Activated T-cell treated with anti-CD3 and anti-CD28 coated beads, Interleukin-2, amount 50 U/mL, for 4 hours (primary cell): ENCODE measurements at regions not wholly inside any gene's neighbourhood (a gene's known extent, or its start where the extent isn't known, plus 50 kb on each side); places are given as distances from the start of the nearest gene placed in this dataset.

Source experiments
- ATAC-seq, 2 donors: fragments of 200-7000 bp; cut with Tn5 transposase; one replicate each; pipeline ENCODE4 v1.10.0; 2021
- DNase-seq: peaks from one replicate; pipeline ENCODE4 v3.0.0-alpha.2; 2020
- H3K27me3 Mint-ChIP-seq: one replicate; pipeline ENCODE4 v1.8.0; 2021; ENCODE audit warnings: low read depth, mixed read lengths
- H3K36me3 Mint-ChIP-seq: one replicate; pipeline ENCODE4 v1.8.0; 2022; ENCODE audit warnings: mixed read lengths; ENCODE audit not compliant: insufficient read depth
- H3K4me1 Mint-ChIP-seq: one replicate; pipeline ENCODE4 v1.8.0; 2021; ENCODE audit warnings: low read depth, mixed read lengths
- H3K4me3 Mint-ChIP-seq: one replicate; pipeline ENCODE4 v1.8.0; 2021; ENCODE audit warnings: mild to moderate bottlenecking, moderate library complexity, mixed read lengths
- H3K9me3 Mint-ChIP-seq: one replicate; pipeline ENCODE4 v1.8.0; 2021; ENCODE audit warnings: mixed read lengths

DNA sequence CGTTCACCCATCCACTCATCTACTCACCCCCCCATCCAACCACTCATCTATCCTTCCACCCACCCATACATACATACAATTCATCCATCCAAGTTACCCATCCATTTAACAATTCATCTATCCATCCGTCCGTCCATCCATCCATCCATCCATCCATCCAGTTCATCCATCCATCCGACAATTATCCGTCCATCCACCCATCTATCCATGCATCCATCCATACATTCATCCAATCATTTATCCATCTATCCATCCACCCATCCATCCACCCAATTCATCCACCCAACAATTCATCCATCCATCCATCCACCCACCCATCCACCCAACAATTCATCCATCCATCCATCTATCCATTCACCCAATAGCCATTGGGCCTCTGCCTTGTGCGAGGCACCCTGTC is 173.2 kb upstream of the MVB12B start:
- Mint-ChIP-seq H3K4me1 (no peaks in the 10 kb centered on the region), H3K27me3 (peaks cover 18% of the 10 kb centered on the region), H3K9me3 (no peaks in the 10 kb centered on the region), H3K36me3 (no peaks in the 10 kb centered on the region), H3K4me3 (no peak overlapping the region)
- ATAC-seq (no peak), DNase-seq (no peak)

DNA sequence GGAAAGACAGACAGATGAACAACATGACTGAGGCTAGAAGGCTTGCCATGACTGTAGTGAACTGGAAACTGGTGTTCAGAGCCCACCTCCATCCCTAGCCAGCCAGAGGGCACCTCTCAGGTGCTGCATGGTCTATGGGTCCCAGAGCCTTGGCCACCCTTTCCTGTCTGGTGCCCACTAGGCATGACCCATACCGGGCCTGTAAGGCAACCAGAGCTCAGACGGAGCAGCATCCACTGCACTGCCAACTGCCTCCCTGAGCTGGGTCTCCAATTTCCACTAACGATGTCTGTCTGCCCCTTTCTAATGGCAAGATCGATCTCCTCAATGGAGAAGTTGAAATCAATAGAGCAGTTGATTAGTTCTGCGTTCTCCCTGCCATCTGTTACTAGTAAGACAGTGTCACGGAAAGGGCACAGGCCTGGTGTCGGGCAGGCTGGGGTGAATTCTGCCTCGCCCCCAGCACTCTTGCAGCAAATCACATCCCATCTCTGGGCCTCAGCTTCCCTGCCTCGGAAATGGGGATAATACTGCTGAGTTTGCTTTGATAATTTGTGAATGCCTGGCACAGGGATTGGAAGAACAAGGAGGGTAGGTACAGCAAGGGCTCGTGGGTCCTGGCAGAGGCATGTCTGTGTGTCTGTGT is 172.3 kb upstream of the MVB12B start:
- ATAC-seq (no peak), DNase-seq (no peak)
- H3K4me1 Mint-ChIP-seq: no peaks in the 10 kb centered on the region
- H3K27me3 Mint-ChIP-seq: peaks cover 14% of the 10 kb centered on the region
- H3K4me3 Mint-ChIP-seq: no peak overlapping the region
- no peaks in the 10 kb centered on the region for H3K36me3 Mint-ChIP-seq
- no peaks in the 10 kb centered on the region for H3K9me3 Mint-ChIP-seq

DNA sequence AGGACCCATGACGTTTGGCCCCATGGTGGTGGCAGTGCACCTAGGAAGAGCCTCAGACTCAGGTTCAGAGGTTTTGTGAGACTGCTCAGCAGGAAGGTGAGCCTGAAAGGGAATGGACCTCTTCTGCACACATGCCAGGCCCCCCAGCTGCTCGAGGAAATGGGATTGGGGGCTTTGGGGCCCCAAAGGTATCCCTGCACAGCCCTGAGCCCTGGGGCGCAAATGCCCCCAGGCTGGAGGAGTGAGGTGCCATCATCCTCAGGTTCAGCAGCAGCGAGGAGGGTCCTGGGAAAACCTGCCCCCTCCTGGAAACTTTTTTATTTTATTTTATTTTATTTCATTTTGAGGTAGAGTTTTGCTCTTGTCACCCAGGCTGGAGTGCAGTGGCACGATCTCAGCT is 171.8 kb upstream of the MVB12B start:
- DNase-seq (no peak), ATAC-seq (no peak)
- Mint-ChIP-seq H3K4me3 (no peak overlapping the region), H3K36me3 (no peaks in the 10 kb centered on the region), H3K4me1 (no peaks in the 10 kb centered on the region), H3K27me3 (peaks cover 14% of the 10 kb centered on the region), H3K9me3 (no peaks in the 10 kb centered on the region)

DNA sequence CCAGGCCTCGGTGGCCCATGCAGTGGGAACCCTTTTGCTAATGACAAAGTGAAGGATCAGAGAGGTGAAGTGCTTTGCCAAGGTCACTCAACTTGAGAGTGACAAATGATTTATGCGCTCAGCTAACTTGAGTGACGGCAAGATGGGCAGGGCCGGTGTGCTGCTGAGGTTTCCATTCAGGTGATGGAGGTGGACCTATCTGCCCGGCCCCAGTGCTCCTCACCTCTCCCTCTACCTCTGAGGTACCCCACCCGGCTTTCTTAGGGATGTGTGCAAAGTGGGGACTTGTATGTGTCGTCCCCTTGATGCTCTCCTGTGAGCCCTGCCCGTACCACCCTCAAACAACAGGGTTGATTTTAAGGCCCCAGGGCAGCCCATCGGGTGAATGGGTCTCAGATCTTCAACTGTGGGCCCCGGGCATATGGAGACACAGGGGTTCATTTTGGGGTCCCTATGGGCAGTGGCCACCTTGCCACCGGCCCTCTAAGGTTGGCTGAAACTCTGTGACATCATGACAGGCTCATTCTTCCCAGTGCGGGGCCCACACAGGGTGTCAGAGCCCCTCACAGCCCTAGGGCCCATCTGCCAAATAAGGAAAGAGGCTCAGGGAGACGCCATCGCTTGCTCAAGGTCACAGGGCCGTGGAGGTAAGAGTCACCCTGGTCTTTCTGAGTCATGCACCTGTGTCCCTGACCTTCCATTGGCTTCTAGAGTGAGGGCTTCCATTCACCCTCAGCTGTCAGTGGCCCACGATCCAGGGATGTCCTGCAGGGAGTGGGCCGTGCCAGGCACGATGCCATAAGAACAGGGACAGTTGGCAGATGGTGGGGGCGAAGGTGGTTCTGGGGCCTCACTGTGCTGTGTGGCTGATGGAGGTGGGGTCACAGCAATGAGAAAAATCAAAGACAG is 170.6 kb upstream of the MVB12B start:
- H3K27me3 Mint-ChIP-seq: peaks cover 14% of the 10 kb centered on the region
- ATAC-seq: no peak
- no peaks in the 10 kb centered on the region for H3K36me3 Mint-ChIP-seq
- no peaks in the 10 kb centered on the region for H3K4me1 Mint-ChIP-seq
- no peak for DNase-seq
- H3K9me3 Mint-ChIP-seq: no peaks in the 10 kb centered on the region
- no peak overlapping the region for H3K4me3 Mint-ChIP-seq

DNA sequence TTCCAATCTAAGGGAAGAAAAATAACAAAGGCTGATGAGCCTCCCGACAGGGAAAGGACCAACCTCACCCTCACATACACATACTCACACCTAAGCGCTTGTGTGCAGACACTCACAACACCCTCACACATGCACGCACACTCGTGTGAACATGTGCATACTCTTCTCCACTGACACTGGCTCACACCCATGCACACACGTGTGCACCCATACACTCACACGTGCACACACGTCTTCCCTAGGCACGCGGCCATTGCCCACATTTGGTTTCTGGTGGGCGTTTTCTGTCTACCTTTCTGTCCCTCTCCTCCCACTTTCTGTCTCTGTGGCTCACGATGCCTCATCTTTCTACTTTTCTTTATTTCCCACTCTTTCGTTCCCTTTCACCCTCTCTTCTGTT is 169.7 kb upstream of the MVB12B start:
- ATAC-seq (no peak), DNase-seq (no peak)
- Mint-ChIP-seq H3K9me3 (no peaks in the 10 kb centered on the region), H3K36me3 (no peaks in the 10 kb centered on the region), H3K27me3 (peaks cover 14% of the 10 kb centered on the region), H3K4me3 (no peak overlapping the region), H3K4me1 (no peaks in the 10 kb centered on the region)

DNA sequence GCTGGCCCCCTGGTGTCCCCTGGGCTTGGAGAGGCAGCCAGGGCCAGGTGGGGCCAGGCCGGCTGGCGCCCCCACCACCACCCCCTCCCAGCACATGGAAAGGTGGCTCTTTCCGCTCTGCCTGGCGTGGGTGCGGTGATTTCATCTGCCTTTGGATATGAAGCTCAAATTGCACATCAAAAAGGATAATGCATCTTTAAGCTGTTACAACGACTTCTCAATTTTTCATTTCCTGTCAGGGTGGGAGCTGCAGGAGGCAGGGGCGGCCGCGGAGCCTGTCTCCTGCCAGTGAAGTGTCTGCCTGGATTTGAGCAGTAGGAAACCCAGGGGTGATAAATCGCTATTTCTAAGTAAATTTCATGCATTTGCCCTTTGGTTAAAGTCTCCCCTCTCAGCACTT is 169.2 kb upstream of the MVB12B start:
- ATAC-seq (no peak), DNase-seq (no peak)
- Mint-ChIP-seq H3K27me3 (peaks cover 14% of the 10 kb centered on the region), H3K9me3 (no peaks in the 10 kb centered on the region), H3K4me1 (no peaks in the 10 kb centered on the region), H3K36me3 (no peaks in the 10 kb centered on the region), H3K4me3 (no peak overlapping the region)

DNA sequence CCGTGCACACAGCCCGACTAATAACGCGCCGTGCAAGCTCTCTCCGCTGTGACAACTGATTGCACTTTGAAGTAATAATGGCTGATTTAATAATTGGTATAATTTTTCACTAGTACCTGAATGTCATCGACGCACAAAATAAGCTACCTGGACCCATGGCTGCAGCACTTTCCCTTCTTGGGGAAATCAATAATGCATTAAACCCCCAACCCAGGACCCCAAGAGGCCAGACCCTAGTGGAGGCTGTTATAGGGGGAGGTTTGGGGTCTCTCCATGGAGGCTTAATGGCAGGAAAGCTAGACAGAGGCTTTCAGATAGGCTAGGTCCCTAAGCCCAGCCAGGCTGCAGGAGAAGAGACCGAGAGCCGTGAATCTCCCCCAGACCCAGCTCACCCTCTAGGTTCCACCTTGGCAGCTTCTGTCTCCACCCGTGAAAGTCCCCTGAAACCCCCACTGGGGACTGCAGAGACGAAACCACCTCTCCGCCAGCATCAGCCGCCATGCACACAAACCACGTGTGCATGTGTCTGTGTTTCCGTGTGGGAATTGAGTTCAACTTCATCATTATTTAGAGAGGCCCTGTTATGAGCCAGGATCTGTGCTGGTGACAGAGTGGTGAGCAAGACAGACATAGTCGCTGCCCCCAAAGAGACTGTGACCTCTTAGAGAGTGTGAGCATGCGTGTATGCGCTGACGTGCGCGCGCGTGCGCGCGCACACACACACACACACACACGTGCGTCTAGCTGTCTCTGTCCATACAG is 168.6 kb upstream of the MVB12B start:
- no peaks in the 10 kb centered on the region for H3K9me3 Mint-ChIP-seq
- peaks cover 14% of the 10 kb centered on the region for H3K27me3 Mint-ChIP-seq
- no peaks in the 10 kb centered on the region for H3K36me3 Mint-ChIP-seq
- no peak overlapping the region for H3K4me3 Mint-ChIP-seq
- H3K4me1 Mint-ChIP-seq: no peaks in the 10 kb centered on the region
- ATAC-seq (no peak), DNase-seq (no peak)

DNA sequence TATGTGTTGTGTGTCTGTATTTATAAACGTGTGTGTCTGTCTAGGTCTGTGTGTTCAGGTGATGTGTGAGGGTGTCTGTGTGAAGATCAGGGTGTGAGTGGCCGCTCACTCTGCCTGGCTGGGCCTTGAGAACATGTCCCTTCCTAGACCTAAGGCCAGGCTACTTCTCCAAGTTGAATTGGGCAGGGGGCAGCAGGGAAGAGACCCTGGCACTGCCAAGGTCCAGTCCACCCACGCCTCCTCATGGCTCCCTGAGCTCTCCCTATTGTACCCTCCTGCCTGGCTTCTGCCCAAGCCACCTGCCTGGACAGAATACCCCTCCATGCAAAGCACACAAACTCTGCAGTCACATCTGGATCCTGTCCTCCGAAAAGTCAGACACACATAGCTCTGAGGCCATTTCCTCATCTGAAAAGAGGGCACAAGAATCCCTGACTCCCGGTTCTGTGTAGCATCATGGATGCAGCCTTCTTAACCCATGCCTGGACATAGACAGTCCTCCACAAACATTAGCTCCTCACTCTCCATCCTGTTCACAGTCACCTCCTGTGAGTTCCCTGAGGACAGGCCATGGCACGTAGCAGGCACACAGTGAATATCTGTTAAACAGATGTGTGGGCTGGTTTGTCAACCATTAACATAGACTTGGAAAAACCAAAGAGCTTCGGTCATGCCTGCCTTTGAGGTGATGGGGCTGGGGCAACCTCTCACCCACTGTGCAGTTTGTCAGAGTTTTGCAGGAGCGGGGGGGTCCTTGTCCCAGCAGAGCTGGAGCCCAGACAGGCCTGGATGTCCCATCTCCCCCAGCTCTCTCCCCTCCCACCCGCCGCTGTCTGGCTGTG is 167.8 kb upstream of the MVB12B start:
- no peaks in the 10 kb centered on the region for H3K9me3 Mint-ChIP-seq
- no peak overlapping the region for H3K4me3 Mint-ChIP-seq
- no peaks in the 10 kb centered on the region for H3K36me3 Mint-ChIP-seq
- DNase-seq (no peak), ATAC-seq (no peak)
- H3K27me3 Mint-ChIP-seq: peaks cover 16% of the 10 kb centered on the region
- H3K4me1 Mint-ChIP-seq: no peaks in the 10 kb centered on the region

DNA sequence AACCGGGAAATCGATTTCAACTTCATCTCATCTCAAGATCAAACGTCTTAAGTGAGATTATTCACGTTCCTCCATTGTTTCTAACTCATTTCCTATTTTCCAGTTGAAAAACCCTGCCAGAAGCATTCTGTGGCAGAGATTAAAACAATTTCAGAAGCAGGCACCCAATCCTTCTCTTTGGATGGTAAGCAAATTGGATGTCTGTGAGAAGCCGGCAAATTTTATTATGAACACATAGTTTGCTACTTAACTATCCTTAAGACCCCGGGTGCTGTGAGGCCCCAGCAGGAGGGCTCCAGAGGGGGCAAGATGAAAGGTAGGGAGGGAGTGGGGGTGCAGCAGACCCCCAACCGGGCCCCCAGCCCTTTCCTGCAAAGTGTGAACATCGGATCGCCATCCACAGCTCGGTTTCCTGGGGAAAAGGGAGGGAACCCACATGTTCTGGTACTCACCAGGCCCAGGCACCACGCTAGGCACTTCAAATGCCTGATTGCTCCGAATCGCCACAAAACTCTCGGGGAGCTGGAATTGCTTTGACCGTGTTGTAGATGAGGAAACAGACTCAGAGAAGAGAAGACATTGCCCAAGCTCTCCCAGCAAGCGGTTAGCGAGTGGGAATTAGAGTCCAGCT is 167.1 kb upstream of the MVB12B start:
- Mint-ChIP-seq H3K36me3 (no peaks in the 10 kb centered on the region), H3K4me3 (no peak overlapping the region), H3K9me3 (no peaks in the 10 kb centered on the region), H3K27me3 (peaks cover 16% of the 10 kb centered on the region), H3K4me1 (no peaks in the 10 kb centered on the region)
- DNase-seq (no peak), ATAC-seq (no peak)

DNA sequence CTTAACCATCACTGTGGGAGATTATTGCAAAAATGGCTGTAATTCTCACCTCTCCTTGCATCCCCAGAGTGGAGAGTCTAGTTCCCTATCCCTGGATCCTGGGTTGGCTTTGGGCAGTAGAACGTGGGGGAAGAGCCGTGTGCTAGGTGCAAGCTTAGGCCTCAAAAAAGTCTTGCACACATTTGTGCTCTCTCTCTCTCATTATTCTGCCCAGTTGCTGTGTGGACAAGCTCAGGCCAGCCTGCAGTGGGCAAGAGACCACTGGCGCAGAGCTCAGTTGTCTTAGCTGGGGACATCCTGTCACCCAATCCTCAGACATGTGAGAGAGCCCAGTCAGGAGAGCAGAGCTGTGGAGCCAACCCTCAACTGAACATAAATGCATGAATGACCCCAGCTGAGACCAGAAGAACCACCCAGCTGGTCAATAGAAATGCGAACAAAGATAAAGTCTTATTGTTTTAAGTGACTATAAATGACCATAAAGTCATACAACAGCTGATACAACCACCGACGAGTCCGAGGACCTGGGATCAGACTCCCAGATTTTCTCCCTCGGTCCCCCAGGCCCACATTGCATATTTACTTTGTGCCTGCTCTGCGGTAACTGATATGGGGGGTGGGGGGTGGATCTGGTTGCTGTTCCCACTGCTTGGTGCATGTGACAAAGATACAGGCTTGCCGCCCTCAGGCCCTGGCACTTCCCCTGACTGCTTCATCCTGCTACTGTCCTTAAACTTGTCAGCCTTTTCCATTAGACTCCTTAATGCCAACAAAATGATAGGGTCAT is 166.4 kb upstream of the MVB12B start:
- H3K4me1 Mint-ChIP-seq: no peaks in the 10 kb centered on the region
- no peaks in the 10 kb centered on the region for H3K36me3 Mint-ChIP-seq
- DNase-seq (no peak), ATAC-seq (no peak)
- H3K27me3 Mint-ChIP-seq: peaks cover 17% of the 10 kb centered on the region
- H3K4me3 Mint-ChIP-seq: no peak overlapping the region
- no peaks in the 10 kb centered on the region for H3K9me3 Mint-ChIP-seq

DNA sequence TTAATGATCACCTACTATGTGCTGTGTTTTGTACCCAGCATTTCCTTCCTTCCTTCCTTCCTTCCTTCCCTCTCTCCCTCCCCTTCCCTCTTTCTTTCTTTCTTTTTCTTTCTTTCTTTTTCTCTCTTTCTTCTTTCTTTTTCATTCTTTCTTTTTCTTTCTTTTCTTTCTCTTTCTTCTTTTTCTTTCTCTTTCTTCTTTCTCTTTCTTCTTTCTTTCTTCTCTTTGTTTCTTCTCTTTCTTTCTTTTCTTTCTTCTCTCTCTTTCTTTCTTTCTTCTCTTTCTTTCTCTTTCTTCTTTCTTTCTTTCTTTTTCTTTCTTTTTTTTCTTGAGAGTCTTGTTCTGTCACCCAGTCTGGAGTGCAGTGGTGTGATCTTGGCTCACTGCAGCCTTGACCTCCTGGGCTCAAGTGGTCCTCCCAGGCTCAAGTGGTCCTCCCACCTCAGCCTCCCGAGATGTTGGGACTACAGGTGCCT is 165.7 kb upstream of the MVB12B start:
- H3K4me3 Mint-ChIP-seq: no peak overlapping the region
- DNase-seq: no peak
- no peaks in the 10 kb centered on the region for H3K9me3 Mint-ChIP-seq
- no peaks in the 10 kb centered on the region for H3K36me3 Mint-ChIP-seq
- H3K27me3 Mint-ChIP-seq: peaks cover 19% of the 10 kb centered on the region
- ATAC-seq: no peak
- H3K4me1 Mint-ChIP-seq: no peaks in the 10 kb centered on the region

DNA sequence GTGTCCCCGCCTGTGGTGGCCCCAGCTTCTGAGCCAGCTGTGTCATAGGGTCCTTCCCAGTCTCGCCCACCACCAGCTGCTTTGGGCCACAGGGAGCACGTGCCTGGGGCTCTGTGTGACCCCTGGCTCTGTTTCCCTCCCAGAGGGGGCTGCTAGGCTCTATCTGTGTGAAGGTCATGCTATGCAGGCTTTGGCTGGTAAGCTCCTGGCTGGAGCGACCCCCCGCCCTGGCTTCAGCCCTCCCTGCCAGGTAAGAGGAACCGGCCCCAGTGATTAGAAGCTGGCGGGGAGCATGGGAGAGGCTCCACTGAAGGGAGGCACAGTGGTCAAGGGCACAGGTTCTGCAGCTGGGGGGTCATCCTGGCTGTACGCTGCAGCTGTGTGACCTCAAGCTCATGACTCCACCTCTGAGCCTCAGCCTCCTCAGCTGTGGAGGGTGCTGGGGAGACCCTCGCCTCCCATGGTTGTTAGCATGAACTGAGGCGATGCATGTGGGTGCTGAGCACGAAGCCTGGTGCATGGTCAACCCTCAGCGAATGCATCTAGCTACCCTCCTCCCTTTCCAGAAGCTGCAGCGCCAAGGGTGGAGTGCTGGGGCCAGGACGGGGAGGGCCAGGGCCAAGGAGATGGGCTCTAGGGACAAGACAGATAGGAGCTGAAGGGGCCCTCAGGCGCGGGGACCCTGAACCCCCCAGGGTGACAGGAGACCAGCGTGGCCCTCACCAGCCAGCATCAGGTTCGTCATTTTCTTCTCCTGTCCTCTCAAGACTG is 163.8 kb upstream of the MVB12B start:
- no peak for ATAC-seq
- Mint-ChIP-seq H3K4me1 (no peaks in the 10 kb centered on the region), H3K9me3 (no peaks in the 10 kb centered on the region), H3K36me3 (no peaks in the 10 kb centered on the region), H3K27me3 (peaks cover 25% of the 10 kb centered on the region), H3K4me3 (no peak overlapping the region)
- DNase-seq: no peak
